Mesenchymal stem cell (in vitro differentiated cells and primary cell): ENCODE measurements at regions not wholly inside any gene's neighbourhood (a gene's known extent, or its start where the extent isn't known, plus 50 kb on each side); places are given as distances from the start of the nearest gene placed in this dataset.
"Not testable (repeated sequence)": the region's sequence is repeated elsewhere in the genome, so short reads cannot be mapped to it uniquely, and the experiment has no call there.

ENCODE experiments used
- DNase-seq: peaks from one replicate; pipeline ENCODE4 v3.0.0-alpha.2; 2013
- H2AFZ ChIP-seq: one replicate; pipeline ENCODE4 v1.6.1; 2013; ENCODE audit warnings: low read depth, mild to moderate bottlenecking, control low read depth, inconsistent platforms, low read length, moderate library complexity
- H2AK5ac ChIP-seq: 2 replicates; pipeline ENCODE4 v1.6.1; 2013; ENCODE audit warnings: low read length, moderate library complexity, mild to moderate bottlenecking, inconsistent platforms; ENCODE audit not compliant: severe bottlenecking
- H2BK120ac ChIP-seq: one replicate; pipeline ENCODE4 v1.6.1; 2013; ENCODE audit warnings: low read depth, mild to moderate bottlenecking, inconsistent platforms, low read length, moderate library complexity
- H2BK12ac ChIP-seq, 2 experiments: one replicate each; pipeline ENCODE4 v1.6.1; 2013; ENCODE audit warnings: inconsistent platforms in 2 of 2, low read length in 2 of 2, mild to moderate bottlenecking in 2 of 2, moderate library complexity in 2 of 2, control low read depth in 1 of 2
- H2BK15ac ChIP-seq: one replicate; pipeline ENCODE4 v1.6.1; 2013; ENCODE audit warnings: mild to moderate bottlenecking, low read depth, inconsistent platforms; ENCODE audit not compliant: poor library complexity, severe bottlenecking
- H2BK5ac ChIP-seq: 2 replicates; pipeline ENCODE4 v1.6.1; 2013; ENCODE audit warnings: low read depth, mild to moderate bottlenecking, low read length, control low read depth, inconsistent platforms; ENCODE audit not compliant: poor library complexity, severe bottlenecking
- H3K14ac ChIP-seq, 2 experiments: one replicate each; pipeline ENCODE4 v1.6.1; 2013; ENCODE audit warnings: inconsistent platforms in 2 of 2, low read length in 2 of 2, control low read depth in 1 of 2, mild to moderate bottlenecking in 1 of 2, moderate library complexity in 1 of 2
- H3K18ac ChIP-seq, 2 experiments: one replicate each; pipeline ENCODE4 v1.6.1; 2013; ENCODE audit warnings: inconsistent platforms in 2 of 2, low read length in 2 of 2, control low read depth in 1 of 2, low read depth in 1 of 2, mild to moderate bottlenecking in 1 of 2
- H3K23ac ChIP-seq, 2 experiments: one replicate each; pipeline ENCODE4 v1.6.1; 2013; ENCODE audit warnings: inconsistent platforms in 2 of 2, low read length in 2 of 2, mild to moderate bottlenecking in 2 of 2, moderate library complexity in 2 of 2, control low read depth in 1 of 2
- H3K27ac ChIP-seq: 2 replicates; pipeline ENCODE4 v1.5.1; 2013; ENCODE audit warnings: mild to moderate bottlenecking, moderate library complexity, low read length, control low read depth, inconsistent platforms; ENCODE audit not compliant: poor library complexity, severe bottlenecking
- H3K27me3 ChIP-seq, 2 experiments: 2 replicates each; pipeline versions ENCODE4 v1.6.1 to v1.7.0; 2013; ENCODE audit warnings: low read length in 2 of 2, mild to moderate bottlenecking in 2 of 2, moderate library complexity in 2 of 2, control low read depth in 1 of 2, inconsistent platforms in 1 of 2; ENCODE audit not compliant: control insufficient read depth in 1 of 2, insufficient read depth in 1 of 2
- H3K36me3 ChIP-seq, 2 experiments: 2 replicates each; pipeline versions ENCODE4 v1.6.1 to v1.7.0; 2013; ENCODE audit warnings: low read length in 2 of 2, control low read depth in 1 of 2, inconsistent platforms in 1 of 2, low read depth in 1 of 2, mild to moderate bottlenecking in 1 of 2; ENCODE audit not compliant: insufficient read depth in 2 of 2, control insufficient read depth in 1 of 2
- H3K4ac ChIP-seq, 2 experiments: one replicate each; pipeline ENCODE4 v1.6.1; 2013; ENCODE audit warnings: inconsistent platforms in 2 of 2, low read length in 2 of 2, mild to moderate bottlenecking in 2 of 2, moderate library complexity in 2 of 2, control low read depth in 1 of 2, low read depth in 1 of 2
- H3K4me1 ChIP-seq: 2 replicates; pipeline ENCODE4 v1.6.1; 2013; ENCODE audit warnings: low read depth, low read length, control low read depth; ENCODE audit not compliant: control insufficient read depth, insufficient read depth
- H3K4me2 ChIP-seq: 2 replicates; pipeline ENCODE4 v1.6.1; 2013; ENCODE audit warnings: low read length, mild to moderate bottlenecking, inconsistent platforms; ENCODE audit not compliant: poor library complexity, severe bottlenecking
- H3K4me3 ChIP-seq, 2 experiments: 2 replicates each; pipeline versions ENCODE4 v1.5.1 to v1.7.0; 2013; ENCODE audit warnings: low read length in 2 of 2, mild to moderate bottlenecking in 2 of 2, control low read depth in 1 of 2, low read depth in 1 of 2; ENCODE audit not compliant: insufficient read depth in 1 of 2
- H3K79me1 ChIP-seq: replicated peaks from 2 replicates; pipeline ENCODE4 v1.6.1; 2013; ENCODE audit warnings: mild to moderate bottlenecking, control low read depth, low read length, inconsistent platforms; ENCODE audit not compliant: poor library complexity, severe bottlenecking
- H3K9ac ChIP-seq: 2 replicates; pipeline ENCODE4 v1.7.0; 2013; ENCODE audit warnings: mild to moderate bottlenecking, low read length, moderate library complexity
- H3K9me3 ChIP-seq: 2 replicates; pipeline ENCODE4 v1.7.0; 2013; ENCODE audit warnings: mild to moderate bottlenecking, low read length; ENCODE audit not compliant: control insufficient read depth
- H4K8ac ChIP-seq: one replicate; pipeline ENCODE4 v1.6.1; 2013; ENCODE audit warnings: inconsistent platforms, mild to moderate bottlenecking, low read length, moderate library complexity
- H4K91ac ChIP-seq: one replicate; pipeline ENCODE4 v1.6.1; 2013; ENCODE audit warnings: mild to moderate bottlenecking, low read length, inconsistent platforms
- WGBS: methylation state at CpG from one replicate; pipeline ENCODE4 v1.1.7; 2013; ENCODE audit warnings: mixed read lengths; 5-methylcytosine and 5-hydroxymethylcytosine counted together

- not testable (repeated sequence) for H3K27ac ChIP-seq, H3K9ac ChIP-seq, H2BK12ac ChIP-seq, H2BK5ac ChIP-seq, H4K91ac ChIP-seq, H3K9me3 ChIP-seq, H3K4me2 ChIP-seq, H3K18ac ChIP-seq, H2BK15ac ChIP-seq, H3K36me3 ChIP-seq, H3K4ac ChIP-seq, H2BK120ac ChIP-seq, H4K8ac ChIP-seq, H3K79me1 ChIP-seq, H3K4me1 ChIP-seq, H3K4me3 ChIP-seq, H3K23ac ChIP-seq, H3K27me3 ChIP-seq, H2AK5ac ChIP-seq, H2AFZ ChIP-seq, H3K14ac ChIP-seq, DNase-seq
- WGBS: 96% methylated on average over 20 of the region's 22 CpGs
These were observed 885.8 kb upstream of the ATXN8OS start for GRCh38 chr13:69221633-69222498.

- Histone ChIP-seq H3K9me3 (peaks cover 13% of the 10 kb centered on the region), H4K8ac (no peak overlapping the region), H2BK12ac (no peak overlapping the region), H3K9ac (no peak overlapping the region), H4K91ac (no peak overlapping the region), H3K4me1 (no peaks in the 10 kb centered on the region), H3K36me3 (no peaks in the 10 kb centered on the region), H3K4me3 (no peak overlapping the region), H3K79me1 (no peaks in the 10 kb centered on the region), H3K14ac (no peak overlapping the region), H3K18ac (no peak overlapping the region), H3K27ac (no peak overlapping the region), H3K27me3 (no peaks in the 10 kb centered on the region), H3K23ac (no peak overlapping the region), H2BK5ac (no peak overlapping the region), H2AK5ac (no peak overlapping the region), H3K4ac (no peak overlapping the region), H2BK120ac (no peak overlapping the region), H3K4me2 (no peak overlapping the region), H2BK15ac (no peak overlapping the region), H2AFZ (no peak overlapping the region)
- WGBS: 66% methylated on average over 3 of the region's 4 CpGs
- DNase-seq: no peak
These were observed 894.2 kb upstream of the ATXN8OS start for GRCh38 chr13:69213396-69213795.

- no peak overlapping the region for H4K91ac ChIP-seq
- H2BK5ac ChIP-seq: no peak overlapping the region
- no peak overlapping the region for H3K23ac ChIP-seq
- H3K79me1 ChIP-seq: no peaks in the 10 kb centered on the region
- H2BK12ac ChIP-seq: no peak overlapping the region
- no peak overlapping the region for H3K14ac ChIP-seq
- no peak overlapping the region for H3K9ac ChIP-seq
- no peak overlapping the region for H3K18ac ChIP-seq
- no peak overlapping the region for H3K27ac ChIP-seq
- H3K36me3 ChIP-seq: no peaks in the 10 kb centered on the region
- no peak overlapping the region for H2AFZ ChIP-seq
- no peak overlapping the region for H2BK120ac ChIP-seq
- H3K4me3 ChIP-seq: no peak overlapping the region
- WGBS: 67% methylated on average over 2 of the region's 2 CpGs
- no peaks in the 10 kb centered on the region for H3K27me3 ChIP-seq
- no peak overlapping the region for H3K4me2 ChIP-seq
- H3K4me1 ChIP-seq: no peaks in the 10 kb centered on the region
- H4K8ac ChIP-seq: no peak overlapping the region
- no peak for DNase-seq
- no peak overlapping the region for H2AK5ac ChIP-seq
- no peaks in the 10 kb centered on the region for H3K9me3 ChIP-seq
- H3K4ac ChIP-seq: no peak overlapping the region
- H2BK15ac ChIP-seq: no peak overlapping the region
These were observed 903.0 kb upstream of the ATXN8OS start for GRCh38 chr13:69204620-69205019.

GRCh38 chr13:69202996-69203395 lies 904.6 kb upstream of the ATXN8OS start:
- Histone ChIP-seq H3K79me1 (no peaks in the 10 kb centered on the region), H3K27ac (no peak overlapping the region), H3K9ac (no peak overlapping the region), H2BK12ac (no peak overlapping the region), H2BK5ac (no peak overlapping the region), H3K36me3 (no peaks in the 10 kb centered on the region), H3K4me2 (no peak overlapping the region), H3K27me3 (no peaks in the 10 kb centered on the region), H3K23ac (no peak overlapping the region), H2AFZ (no peak overlapping the region), H3K4me3 (no peak overlapping the region), H3K4me1 (no peaks in the 10 kb centered on the region), H2BK120ac (no peak overlapping the region), H3K4ac (no peak overlapping the region), H3K9me3 (no peaks in the 10 kb centered on the region), H4K8ac (no peak overlapping the region), H4K91ac (no peak overlapping the region), H2BK15ac (no peak overlapping the region), H3K18ac (no peak overlapping the region), H3K14ac (no peak overlapping the region), H2AK5ac (no peak overlapping the region)
- DNase-seq: no peak
- WGBS: no CpG with 5 or more reads among the region's 1 CpG
